ENCODE measurements at regions not wholly inside any gene's neighbourhood (a gene's known extent, or its start where the extent isn't known, plus 50 kb on each side); places are given as distances from the start of the nearest gene placed in this dataset.
"Not testable (repeated sequence)": the region's sequence is repeated elsewhere in the genome, so short reads cannot be mapped to it uniquely, and the experiment has no call there.

DNA sequence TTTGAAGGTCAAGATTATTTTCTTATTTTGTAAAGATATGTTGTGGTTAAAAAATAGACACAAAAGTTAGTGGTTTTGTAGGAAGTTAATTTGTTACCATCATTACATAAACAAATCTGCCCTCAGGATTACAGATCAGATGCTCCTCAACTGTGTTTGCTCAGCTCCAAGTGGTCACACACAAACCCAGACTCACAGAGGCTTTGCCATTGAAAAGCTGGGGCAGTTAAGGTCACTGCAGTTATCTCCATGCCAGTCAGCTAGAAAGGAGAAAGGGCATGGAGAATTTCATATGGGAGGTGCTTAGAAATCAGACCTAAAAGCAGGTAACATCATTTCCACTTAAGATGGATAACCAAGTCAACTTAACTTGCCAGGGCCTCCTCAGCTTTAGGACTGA lies 825.7 kb upstream of the GBE1 start:
- H3K27me3 ChIP-seq (replicated peaks in 1 of 2; ENCODE audit: control insufficient read depth in 2 of 2, extremely low read depth in 1 of 2, insufficient read depth in 2 of 2, low read length in 1 of 2): no peaks in the 10 kb centered on the region
- Mint-ChIP-seq H3K27me3 (no peaks in the 10 kb centered on the region), H3K9me3 (peaks cover 6 to 10% (median 7%) of the 10 kb centered on the region in 3 donors), H3K27ac (no peak overlapping the region), H3K36me3 (no peaks in the 10 kb centered on the region), H3K4me3 (no peak overlapping the region), H3K4me1 (no peaks in the 10 kb centered on the region)
- H3K27ac ChIP-seq (ENCODE audit: low read length): no peak overlapping the region
- CTCF ChIA-PET: no interaction called here
- DNase-seq: no peak
- POLR2A ChIA-PET: interaction anchor here in 1 of 2 donors (0.5 kb wide), 1 partner anchor 16 kb away, joined by 4 read pairs; no protein-coding TSS in a partner anchor
- H3K4me1 ChIP-seq (ENCODE audit: control insufficient read depth in 1 of 2, extremely low read depth in 1 of 2, insufficient read depth in 2 of 2, low read length in 2 of 2): no peaks in the 10 kb centered on the region
- H3K9me3 ChIP-seq: no peaks in the 10 kb centered on the region
- no peak for ATAC-seq (replicated peaks in 1 of 4)
- H3K36me3 ChIP-seq (ENCODE audit: control insufficient read depth in 2 of 2, extremely low read depth in 1 of 2, insufficient read depth in 1 of 2, low read length in 1 of 2): no peaks in the 10 kb centered on the region
- no peak overlapping the region for H3K4me3 ChIP-seq (ENCODE audit: control insufficient read depth in 1 of 2, extremely low read depth in 1 of 2, low read length in 1 of 2)

DNA sequence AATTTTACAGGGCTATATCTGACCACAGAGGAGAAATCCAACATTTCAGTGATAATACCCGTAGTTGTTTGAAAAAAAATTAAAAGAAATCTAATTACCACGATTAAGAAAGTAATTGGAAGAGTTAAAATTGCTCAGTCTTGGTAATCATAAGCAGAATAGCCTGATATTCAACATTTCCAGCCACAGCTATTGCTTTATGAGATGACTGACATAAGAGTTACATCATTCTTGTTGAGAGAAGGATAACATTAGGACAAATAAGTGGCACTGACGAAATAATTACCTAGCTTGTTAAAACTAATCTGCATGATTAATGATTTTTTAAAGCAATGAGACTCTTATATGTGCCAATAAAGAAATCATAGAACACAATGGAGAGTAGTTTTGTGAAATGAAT lies 825.0 kb upstream of the GBE1 start:
- CTCF ChIA-PET: no interaction called here
- H3K27ac Mint-ChIP-seq: no peak overlapping the region
- no CpG with 5 or more reads among the region's 3 CpGs for WGBS (ENCODE audit: insufficient coverage)

DNA sequence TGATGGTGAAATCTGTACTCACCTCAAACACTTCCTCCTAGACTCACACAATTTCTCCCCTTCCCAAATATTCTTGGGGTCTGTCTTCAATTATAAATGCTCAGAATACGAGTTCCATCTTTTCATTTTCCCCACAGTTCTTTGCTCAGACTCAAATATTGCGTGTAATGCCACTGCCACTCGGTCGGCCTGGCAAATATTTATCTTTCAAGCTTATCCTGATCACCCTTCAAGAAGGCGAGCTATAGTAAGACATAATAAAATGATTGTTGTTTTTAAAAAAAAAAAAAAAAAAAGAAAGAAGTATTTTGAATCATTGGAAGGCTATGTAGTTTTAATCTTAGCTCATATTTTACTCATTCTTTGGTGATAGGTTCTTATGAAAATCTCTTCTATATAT lies 824.6 kb upstream of the GBE1 start:
- ATAC-seq (replicated peaks in 1 of 4); CTCF ChIA-PET; H3K4me3 Mint-ChIP-seq; H3K4me1 ChIP-seq (ENCODE audit: control insufficient read depth in 1 of 2, extremely low read depth in 1 of 2, insufficient read depth in 2 of 2, low read length in 2 of 2); DNase-seq; H3K4me1 Mint-ChIP-seq; POLR2A ChIA-PET; H3K27me3 ChIP-seq (replicated peaks in 1 of 2; ENCODE audit: control insufficient read depth in 2 of 2, extremely low read depth in 1 of 2, insufficient read depth in 2 of 2, low read length in 1 of 2); H3K27ac Mint-ChIP-seq; H3K9me3 Mint-ChIP-seq; H3K27ac ChIP-seq (ENCODE audit: low read length); H3K9me3 ChIP-seq; H3K27me3 Mint-ChIP-seq; H3K4me3 ChIP-seq (ENCODE audit: control insufficient read depth in 1 of 2, extremely low read depth in 1 of 2, low read length in 1 of 2); H3K36me3 ChIP-seq (ENCODE audit: control insufficient read depth in 2 of 2, extremely low read depth in 1 of 2, insufficient read depth in 1 of 2, low read length in 1 of 2); H3K36me3 Mint-ChIP-seq: not testable (repeated sequence)
- WGBS (ENCODE audit: insufficient coverage): no CpG with 5 or more reads among the region's 5 CpGs

More for the DNA sequence above, 825.0 kb upstream of the GBE1 start:
- Mint-ChIP-seq H3K4me1 (no peaks in the 10 kb centered on the region), H3K27me3 (no peaks in the 10 kb centered on the region), H3K4me3 (no peak overlapping the region), H3K36me3 (no peaks in the 10 kb centered on the region), H3K9me3 (peaks cover 0 to 6% (median 4%) of the 10 kb centered on the region in 3 donors)
- H3K4me1 ChIP-seq (ENCODE audit: control insufficient read depth in 1 of 2, extremely low read depth in 1 of 2, insufficient read depth in 2 of 2, low read length in 2 of 2): no peaks in the 10 kb centered on the region
- H3K36me3 ChIP-seq (ENCODE audit: control insufficient read depth in 2 of 2, extremely low read depth in 1 of 2, insufficient read depth in 1 of 2, low read length in 1 of 2): no peaks in the 10 kb centered on the region
- H3K9me3 ChIP-seq: no peaks in the 10 kb centered on the region
- no peak for ATAC-seq (replicated peaks in 1 of 4)
- H3K27me3 ChIP-seq (replicated peaks in 1 of 2; ENCODE audit: control insufficient read depth in 2 of 2, extremely low read depth in 1 of 2, insufficient read depth in 2 of 2, low read length in 1 of 2): no peaks in the 10 kb centered on the region
- H3K27ac ChIP-seq (ENCODE audit: low read length): no peak overlapping the region
- DNase-seq: no peak
- H3K4me3 ChIP-seq (ENCODE audit: control insufficient read depth in 1 of 2, extremely low read depth in 1 of 2, low read length in 1 of 2): no peak overlapping the region
- POLR2A ChIA-PET: no interaction called here

DNA sequence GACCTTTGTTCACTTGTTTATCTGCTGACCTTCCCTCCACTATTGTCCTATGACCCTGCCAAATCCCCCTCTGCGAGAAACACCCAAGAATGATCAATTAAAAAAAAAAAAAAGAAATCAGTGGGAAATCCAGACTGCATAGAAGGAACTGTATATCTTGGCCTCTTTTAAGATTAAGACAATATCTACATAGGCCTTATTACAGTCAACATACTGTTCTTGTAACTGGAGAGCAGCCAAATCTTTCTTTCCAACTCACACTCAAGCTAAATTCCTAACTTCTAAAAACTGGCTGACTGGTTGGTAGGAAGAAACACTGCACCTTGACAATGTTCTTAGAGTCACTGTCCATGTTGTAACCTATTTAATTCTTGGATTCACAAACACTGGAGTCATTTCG lies 824.1 kb upstream of the GBE1 start:
- CTCF ChIA-PET; H3K27ac ChIP-seq (ENCODE audit: low read length); POLR2A ChIA-PET; H3K4me1 Mint-ChIP-seq; DNase-seq; H3K4me3 Mint-ChIP-seq; H3K36me3 Mint-ChIP-seq; H3K27me3 ChIP-seq (replicated peaks in 1 of 2; ENCODE audit: control insufficient read depth in 2 of 2, extremely low read depth in 1 of 2, insufficient read depth in 2 of 2, low read length in 1 of 2); H3K9me3 ChIP-seq; H3K36me3 ChIP-seq (ENCODE audit: control insufficient read depth in 2 of 2, extremely low read depth in 1 of 2, insufficient read depth in 1 of 2, low read length in 1 of 2); H3K4me1 ChIP-seq (ENCODE audit: control insufficient read depth in 1 of 2, extremely low read depth in 1 of 2, insufficient read depth in 2 of 2, low read length in 2 of 2); H3K4me3 ChIP-seq (ENCODE audit: control insufficient read depth in 1 of 2, extremely low read depth in 1 of 2, low read length in 1 of 2); H3K27ac Mint-ChIP-seq; ATAC-seq (replicated peaks in 1 of 4); H3K27me3 Mint-ChIP-seq: not testable (repeated sequence)
- H3K9me3 Mint-ChIP-seq: peaks cover 0 to 10% (median 4%) of the 10 kb centered on the region in 3 donors
- WGBS (ENCODE audit: insufficient coverage): 83% methylated on average over 1 of the region's 2 CpGs

DNA sequence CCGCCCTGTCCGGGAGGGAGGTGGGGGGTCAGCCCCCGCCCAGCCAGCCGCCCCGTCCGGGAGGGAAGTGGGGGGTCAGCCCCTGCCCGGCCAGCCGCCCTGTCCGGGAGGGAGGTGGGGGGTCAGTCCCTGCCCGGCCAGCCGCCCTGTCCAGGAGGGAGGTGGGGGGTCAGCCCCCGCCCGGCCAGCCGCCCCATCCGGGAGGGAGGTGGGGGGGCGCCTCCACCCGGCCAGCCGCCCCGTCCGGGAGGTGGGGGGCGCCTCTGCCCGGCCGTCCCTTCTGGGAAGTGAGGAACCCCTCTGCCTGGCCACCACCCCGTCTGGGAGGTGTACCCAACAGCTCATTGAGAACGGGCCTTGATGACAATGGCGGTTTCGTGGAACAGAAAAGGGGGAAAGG lies 823.4 kb upstream of the GBE1 start:
- ATAC-seq (replicated peaks in 1 of 4); DNase-seq; H3K36me3 ChIP-seq (ENCODE audit: control insufficient read depth in 2 of 2, extremely low read depth in 1 of 2, insufficient read depth in 1 of 2, low read length in 1 of 2); CTCF ChIA-PET; H3K27me3 Mint-ChIP-seq; H3K4me3 ChIP-seq (ENCODE audit: control insufficient read depth in 1 of 2, extremely low read depth in 1 of 2, low read length in 1 of 2); H3K4me1 ChIP-seq (ENCODE audit: control insufficient read depth in 1 of 2, extremely low read depth in 1 of 2, insufficient read depth in 2 of 2, low read length in 2 of 2); H3K4me3 Mint-ChIP-seq; H3K9me3 ChIP-seq; POLR2A ChIA-PET; H3K27me3 ChIP-seq (replicated peaks in 1 of 2; ENCODE audit: control insufficient read depth in 2 of 2, extremely low read depth in 1 of 2, insufficient read depth in 2 of 2, low read length in 1 of 2); H3K36me3 Mint-ChIP-seq; H3K4me1 Mint-ChIP-seq; H3K27ac ChIP-seq (ENCODE audit: low read length); H3K27ac Mint-ChIP-seq: not testable (repeated sequence)
- peaks cover 0 to 10% (median 4%) of the 10 kb centered on the region in 3 donors for H3K9me3 Mint-ChIP-seq
- 91% methylated on average over 4 of the region's 27 CpGs for WGBS (ENCODE audit: insufficient coverage)

DNA sequence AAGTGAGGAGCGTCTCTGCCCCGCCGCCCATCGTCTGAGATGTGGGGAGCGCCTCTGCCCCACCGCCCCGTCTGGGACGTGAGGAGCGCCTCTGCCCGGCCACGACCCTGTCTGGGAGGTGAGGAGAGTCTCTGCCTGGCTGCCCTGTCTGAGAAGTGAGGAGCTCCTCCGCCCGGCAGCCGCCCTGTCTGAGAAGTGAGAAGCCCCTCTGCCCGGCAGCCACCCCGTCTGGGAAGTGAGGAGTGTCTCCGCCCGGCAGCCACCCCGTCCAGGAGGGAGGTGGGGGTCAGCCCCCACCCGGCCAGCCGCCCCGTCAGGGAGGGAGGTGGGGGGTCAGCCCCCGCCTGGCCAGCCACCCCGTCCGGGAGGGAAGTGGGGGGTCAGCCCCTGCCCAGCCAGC lies 823.0 kb upstream of the GBE1 start:
- H3K27me3 Mint-ChIP-seq; H3K4me3 ChIP-seq (ENCODE audit: control insufficient read depth in 1 of 2, extremely low read depth in 1 of 2, low read length in 1 of 2); CTCF ChIA-PET: not testable (repeated sequence)

DNA sequence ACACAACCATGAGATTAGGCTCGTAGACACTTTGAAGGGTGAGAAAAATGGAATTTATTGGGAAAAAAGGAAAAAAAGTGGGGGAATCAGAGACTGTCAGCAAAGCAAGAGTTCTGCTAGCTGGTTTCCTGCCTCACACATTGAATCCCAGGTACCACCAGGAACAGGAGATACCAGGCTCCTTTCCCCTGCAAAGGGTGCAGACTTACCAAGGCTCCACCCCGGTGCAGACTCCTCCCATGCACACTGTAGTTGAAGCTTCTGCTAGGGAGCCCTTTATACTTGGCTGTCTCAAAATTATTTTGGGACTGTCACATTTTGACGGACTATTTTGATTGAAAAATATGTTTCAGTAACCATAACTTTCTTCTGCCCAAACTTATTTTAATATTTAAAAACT lies 819.9 kb upstream of the GBE1 start:
- no peaks in the 10 kb centered on the region for H3K27me3 Mint-ChIP-seq
- Histone ChIP-seq H3K4me1 (ENCODE audit: control insufficient read depth in 1 of 2, extremely low read depth in 1 of 2, insufficient read depth in 2 of 2, low read length in 2 of 2) (no peaks in the 10 kb centered on the region), H3K27ac (ENCODE audit: low read length) (no peak overlapping the region), H3K27me3 (replicated peaks in 1 of 2; ENCODE audit: control insufficient read depth in 2 of 2, extremely low read depth in 1 of 2, insufficient read depth in 2 of 2, low read length in 1 of 2) (no peaks in the 10 kb centered on the region), H3K9me3 (no peaks in the 10 kb centered on the region), H3K4me3 (ENCODE audit: control insufficient read depth in 1 of 2, extremely low read depth in 1 of 2, low read length in 1 of 2) (no peak overlapping the region), H3K36me3 (ENCODE audit: control insufficient read depth in 2 of 2, extremely low read depth in 1 of 2, insufficient read depth in 1 of 2, low read length in 1 of 2) (no peaks in the 10 kb centered on the region)
- no peaks in the 10 kb centered on the region for H3K36me3 Mint-ChIP-seq
- POLR2A ChIA-PET: no interaction called here
- no peaks in the 10 kb centered on the region for H3K4me1 Mint-ChIP-seq
- no peak for ATAC-seq (replicated peaks in 1 of 4)
- CTCF ChIA-PET: no interaction called here
- DNase-seq: no peak
- no peak overlapping the region for H3K4me3 Mint-ChIP-seq
- WGBS (ENCODE audit: insufficient coverage): no CpG with 5 or more reads among the region's 3 CpGs
- H3K27ac Mint-ChIP-seq: no peak overlapping the region
- peaks cover 0 to 4% (median 3%) of the 10 kb centered on the region in 3 donors for H3K9me3 Mint-ChIP-seq

More for the DNA sequence above, 823.0 kb upstream of the GBE1 start:
- H3K36me3 ChIP-seq (ENCODE audit: control insufficient read depth in 2 of 2, extremely low read depth in 1 of 2, insufficient read depth in 1 of 2, low read length in 1 of 2); POLR2A ChIA-PET; DNase-seq; H3K4me3 Mint-ChIP-seq; H3K27ac ChIP-seq (ENCODE audit: low read length); H3K9me3 ChIP-seq; H3K4me1 ChIP-seq (ENCODE audit: control insufficient read depth in 1 of 2, extremely low read depth in 1 of 2, insufficient read depth in 2 of 2, low read length in 2 of 2); ATAC-seq (replicated peaks in 1 of 4); H3K4me1 Mint-ChIP-seq; H3K27me3 ChIP-seq (replicated peaks in 1 of 2; ENCODE audit: control insufficient read depth in 2 of 2, extremely low read depth in 1 of 2, insufficient read depth in 2 of 2, low read length in 1 of 2); H3K27ac Mint-ChIP-seq; H3K36me3 Mint-ChIP-seq: not testable (repeated sequence)
- H3K9me3 Mint-ChIP-seq: peaks cover 0 to 10% (median 4%) of the 10 kb centered on the region in 3 donors
- WGBS (ENCODE audit: insufficient coverage): 96% methylated on average over 9 of the region's 25 CpGs
